ENCODE measurements at regions not wholly inside any gene's neighbourhood (a gene's known extent, or its start where the extent isn't known, plus 50 kb on each side); places are given as distances from the start of the nearest gene placed in this dataset.

GRCh38 chr15:81478354-81478753, 104.3 kb upstream of the TMC3 start:
- DNase-seq: no peak
- H3K4me3 ChIP-seq: no peak overlapping the region
- H3K27me3 ChIP-seq (ENCODE audit: low read depth): no peaks in the 10 kb centered on the region
- H3K9me3 ChIP-seq (replicated peaks): no peaks in the 10 kb centered on the region
- H3K27ac ChIP-seq (replicated peaks): no peak overlapping the region
- no peaks in the 10 kb centered on the region for H3K36me3 ChIP-seq
- peaks cover 6% of the 10 kb centered on the region for H3K4me1 ChIP-seq
- TF ChIP-seq, protein P1, sequence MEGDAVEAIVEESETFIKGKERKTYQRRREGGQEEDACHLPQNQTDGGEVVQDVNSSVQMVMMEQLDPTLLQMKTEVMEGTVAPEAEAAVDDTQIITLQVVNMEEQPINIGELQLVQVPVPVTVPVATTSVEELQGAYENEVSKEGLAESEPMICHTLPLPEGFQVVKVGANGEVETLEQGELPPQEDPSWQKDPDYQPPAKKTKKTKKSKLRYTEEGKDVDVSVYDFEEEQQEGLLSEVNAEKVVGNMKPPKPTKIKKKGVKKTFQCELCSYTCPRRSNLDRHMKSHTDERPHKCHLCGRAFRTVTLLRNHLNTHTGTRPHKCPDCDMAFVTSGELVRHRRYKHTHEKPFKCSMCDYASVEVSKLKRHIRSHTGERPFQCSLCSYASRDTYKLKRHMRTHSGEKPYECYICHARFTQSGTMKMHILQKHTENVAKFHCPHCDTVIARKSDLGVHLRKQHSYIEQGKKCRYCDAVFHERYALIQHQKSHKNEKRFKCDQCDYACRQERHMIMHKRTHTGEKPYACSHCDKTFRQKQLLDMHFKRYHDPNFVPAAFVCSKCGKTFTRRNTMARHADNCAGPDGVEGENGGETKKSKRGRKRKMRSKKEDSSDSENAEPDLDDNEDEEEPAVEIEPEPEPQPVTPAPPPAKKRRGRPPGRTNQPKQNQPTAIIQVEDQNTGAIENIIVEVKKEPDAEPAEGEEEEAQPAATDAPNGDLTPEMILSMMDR (IDR thresholded peaks at IDR 0.05; ENCODE audit: borderline replicate concordance): no peak
- intact Hi-C loops (cut with micrococcal nuclease): no loop called here

DNA sequence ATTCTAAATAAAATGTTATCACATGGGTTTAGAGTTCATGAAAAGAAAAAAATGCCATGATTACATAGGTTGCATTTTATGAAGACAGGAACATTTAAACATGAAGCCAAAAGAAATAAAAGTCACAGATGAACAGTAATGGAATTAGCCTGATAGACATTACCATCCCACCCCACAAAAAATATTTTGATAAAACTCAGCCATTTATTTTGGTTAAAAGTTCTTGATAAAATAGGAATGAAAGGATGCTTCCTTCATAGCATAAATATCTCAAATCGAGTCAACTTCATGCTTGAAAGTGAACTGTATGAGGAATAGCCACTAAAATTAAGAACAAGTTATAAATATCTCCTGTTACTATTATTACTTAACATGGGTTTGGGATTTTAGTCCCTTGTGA, 101.9 kb upstream of the TMC3 start:
- intact Hi-C loops (cut with micrococcal nuclease): no loop called here
- TF ChIP-seq, protein P1 (IDR thresholded peaks at IDR 0.05; ENCODE audit: borderline replicate concordance): no peak
- Histone ChIP-seq H3K4me3 (no peak overlapping the region), H3K4me1 (peaks cover 12% of the 10 kb centered on the region), H3K27me3 (ENCODE audit: low read depth) (no peaks in the 10 kb centered on the region), H3K36me3 (no peaks in the 10 kb centered on the region), H3K9me3 (replicated peaks) (no peaks in the 10 kb centered on the region), H3K27ac (replicated peaks) (no peak overlapping the region)
- DNase-seq: no peak

- TF ChIP-seq, protein P1 (IDR thresholded peaks at IDR 0.05; ENCODE audit: borderline replicate concordance): no peak
- H3K4me3 ChIP-seq: no peak overlapping the region
- H3K27ac ChIP-seq (replicated peaks): no peak overlapping the region
- H3K27me3 ChIP-seq (ENCODE audit: low read depth): no peaks in the 10 kb centered on the region
- H3K36me3 ChIP-seq: no peaks in the 10 kb centered on the region
- H3K9me3 ChIP-seq (replicated peaks): no peaks in the 10 kb centered on the region
- peaks cover 11% of the 10 kb centered on the region for H3K4me1 ChIP-seq
- DNase-seq: no peak
- intact Hi-C loops (cut with micrococcal nuclease): no loop called here
Measured at GRCh38 chr15:81475471-81475870, 101.5 kb upstream of the TMC3 start.

GRCh38 chr15:81473946-81474345, 99.9 kb upstream of the TMC3 start:
- no peak overlapping the region for H3K27ac ChIP-seq (replicated peaks)
- no peaks in the 10 kb centered on the region for H3K36me3 ChIP-seq
- DNase-seq: no peak
- no peak overlapping the region for H3K4me3 ChIP-seq
- peaks cover 9% of the 10 kb centered on the region for H3K4me1 ChIP-seq
- TF ChIP-seq, protein P1 (IDR thresholded peaks at IDR 0.05; ENCODE audit: borderline replicate concordance): no peak
- H3K9me3 ChIP-seq (replicated peaks): no peaks in the 10 kb centered on the region
- no peaks in the 10 kb centered on the region for H3K27me3 ChIP-seq (ENCODE audit: low read depth)
- intact Hi-C loops (cut with micrococcal nuclease): no loop called here

DNA sequence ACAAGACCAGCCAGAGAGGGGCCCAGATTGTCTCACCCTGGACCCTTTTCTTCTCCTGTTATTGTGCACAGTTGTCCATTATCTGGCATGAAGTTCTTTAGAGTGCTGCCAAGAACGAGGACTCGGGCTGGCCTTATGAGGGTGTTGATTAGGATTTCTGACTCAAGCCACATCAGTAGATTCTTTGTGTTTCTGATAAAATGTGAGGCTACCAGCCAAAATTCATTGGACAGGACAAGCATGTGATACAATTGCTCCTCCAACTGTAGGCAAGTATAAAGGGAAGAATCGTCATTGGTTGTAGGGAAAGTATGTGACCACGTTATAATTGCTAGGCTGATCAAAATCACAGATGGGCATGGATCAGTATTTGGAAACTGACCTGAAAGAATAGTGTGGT, 99.2 kb upstream of the TMC3 start:
- no peak for DNase-seq
- TF ChIP-seq, protein P1 (IDR thresholded peaks at IDR 0.05; ENCODE audit: borderline replicate concordance): no peak
- Histone ChIP-seq H3K27me3 (ENCODE audit: low read depth) (no peaks in the 10 kb centered on the region), H3K4me1 (peaks cover 9% of the 10 kb centered on the region), H3K9me3 (replicated peaks) (no peaks in the 10 kb centered on the region), H3K36me3 (no peaks in the 10 kb centered on the region), H3K27ac (replicated peaks) (no peak overlapping the region), H3K4me3 (no peak overlapping the region)
- intact Hi-C loops (cut with micrococcal nuclease): no loop called here

DNA sequence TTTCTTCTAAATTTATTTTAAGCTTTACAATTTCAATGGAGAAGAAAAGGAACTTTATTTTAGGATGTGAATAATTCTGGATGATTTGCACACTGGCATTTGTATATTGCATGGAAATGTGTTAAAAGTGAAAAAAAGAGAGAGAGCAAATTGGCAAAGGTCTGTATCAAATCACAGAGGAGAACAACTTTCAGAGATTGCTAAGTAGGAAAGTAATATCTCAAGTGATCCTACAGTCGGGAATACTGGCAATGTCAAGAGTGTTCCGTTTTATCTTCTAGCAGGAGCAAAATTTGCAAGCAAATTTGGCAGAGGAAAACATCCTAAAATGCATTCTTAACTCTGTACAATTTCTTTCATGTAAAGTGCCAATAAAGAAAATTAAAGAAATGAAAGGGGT, 97.1 kb upstream of the TMC3 start:
- intact Hi-C loops (cut with micrococcal nuclease): no loop called here
- no peak overlapping the region for H3K27ac ChIP-seq (replicated peaks)
- H3K27me3 ChIP-seq (ENCODE audit: low read depth): no peaks in the 10 kb centered on the region
- no peak overlapping the region for H3K4me3 ChIP-seq
- no peak for DNase-seq
- no peaks in the 10 kb centered on the region for H3K9me3 ChIP-seq (replicated peaks)
- H3K4me1 ChIP-seq: peaks cover 9% of the 10 kb centered on the region
- H3K36me3 ChIP-seq: no peaks in the 10 kb centered on the region
- TF ChIP-seq, protein P1 (IDR thresholded peaks at IDR 0.05; ENCODE audit: borderline replicate concordance): no peak
